ENCODE measurements at regions not wholly inside any gene's neighbourhood (a gene's known extent, or its start where the extent isn't known, plus 50 kb on each side); places are given as distances from the start of the nearest gene placed in this dataset.

GRCh38 chr4:130760246-130760645 is 1664.3 kb downstream of the C4orf33 start:
- no peak for TF ChIP-seq CTCF (IDR thresholded peaks at IDR 0.05)
- TF ChIP-seq POLR2A (IDR thresholded peaks at IDR 0.05), result no peak

Measured in gastroesophageal sphincter (tissue), 3 donors.